Mammary epithelial cell (primary cell): ENCODE measurements at regions not wholly inside any gene's neighbourhood (a gene's known extent, or its start where the extent isn't known, plus 50 kb on each side); places are given as distances from the start of the nearest gene placed in this dataset.

Source experiments
- EZH2 ChIP-seq: IDR thresholded peaks from 2 replicates; pipeline ENCODE4 v1.6.1; 2012; ENCODE audit warnings: low read length, inconsistent platforms, borderline replicate concordance
- TF ChIP-seq, protein P1 (sequence below), 2 donors: IDR thresholded peaks in 1 of 2; conservative IDR thresholded peaks in 1 of 2; 2 replicates each; pipeline ENCODE4 v1.5.1; 2011 to 2012; ENCODE audit warnings: inconsistent platforms in 2 of 2, low read length in 2 of 2, mild to moderate bottlenecking in 2 of 2, control low read depth in 1 of 2, low read depth in 1 of 2; ENCODE audit not compliant: insufficient read depth in 1 of 2; ENCODE audit errors: extremely low read depth in 1 of 2

DNA sequence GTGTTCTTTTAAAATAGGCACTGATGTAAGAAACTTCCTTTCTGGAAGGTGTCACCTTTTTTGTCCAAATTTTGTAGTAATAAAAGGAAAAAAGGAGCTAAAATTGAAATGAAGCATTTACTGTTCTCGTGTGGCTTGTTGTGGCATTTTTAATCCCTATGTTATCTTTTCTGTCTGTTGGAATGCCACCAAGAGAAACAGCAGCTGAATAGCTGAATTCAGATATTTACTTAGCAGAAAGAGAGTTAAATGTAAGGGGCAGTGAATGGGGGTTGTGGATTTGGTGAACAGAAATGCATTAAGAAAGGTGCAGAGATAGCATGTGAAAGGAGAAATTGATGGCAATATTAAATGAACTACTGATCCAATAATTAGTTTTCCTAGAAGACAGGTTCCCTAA is 573.6 kb upstream of the EPHA7 start:
- TF ChIP-seq, protein P1, sequence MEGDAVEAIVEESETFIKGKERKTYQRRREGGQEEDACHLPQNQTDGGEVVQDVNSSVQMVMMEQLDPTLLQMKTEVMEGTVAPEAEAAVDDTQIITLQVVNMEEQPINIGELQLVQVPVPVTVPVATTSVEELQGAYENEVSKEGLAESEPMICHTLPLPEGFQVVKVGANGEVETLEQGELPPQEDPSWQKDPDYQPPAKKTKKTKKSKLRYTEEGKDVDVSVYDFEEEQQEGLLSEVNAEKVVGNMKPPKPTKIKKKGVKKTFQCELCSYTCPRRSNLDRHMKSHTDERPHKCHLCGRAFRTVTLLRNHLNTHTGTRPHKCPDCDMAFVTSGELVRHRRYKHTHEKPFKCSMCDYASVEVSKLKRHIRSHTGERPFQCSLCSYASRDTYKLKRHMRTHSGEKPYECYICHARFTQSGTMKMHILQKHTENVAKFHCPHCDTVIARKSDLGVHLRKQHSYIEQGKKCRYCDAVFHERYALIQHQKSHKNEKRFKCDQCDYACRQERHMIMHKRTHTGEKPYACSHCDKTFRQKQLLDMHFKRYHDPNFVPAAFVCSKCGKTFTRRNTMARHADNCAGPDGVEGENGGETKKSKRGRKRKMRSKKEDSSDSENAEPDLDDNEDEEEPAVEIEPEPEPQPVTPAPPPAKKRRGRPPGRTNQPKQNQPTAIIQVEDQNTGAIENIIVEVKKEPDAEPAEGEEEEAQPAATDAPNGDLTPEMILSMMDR (conservative IDR thresholded peaks at IDR 0.05 in 1 of 2, IDR thresholded peaks at IDR 0.05 in 1 of 2; ENCODE audit: extremely low read depth in 1 of 2, insufficient read depth in 1 of 2, low read depth in 1 of 2, low read length in 2 of 2) = no peak
- TF ChIP-seq EZH2 = no peak
